Memory B cell (primary cell): ENCODE measurements at regions not wholly inside any gene's neighbourhood (a gene's known extent, or its start where the extent isn't known, plus 50 kb on each side); places are given as distances from the start of the nearest gene placed in this dataset.

ENCODE experiments used
- ATAC-seq: fragments of 150-1000 bp; cut with Tn5 transposase; 2 replicates; pipeline ENCODE4 v1.10.0; 2021; ENCODE audit warnings: low read depth, mild to moderate bottlenecking, moderate library complexity
- DNase-seq, 2 donors: peaks; one replicate each; pipeline ENCODE4 v3.0.0; 2022; ENCODE audit warnings: low spot score in 2 of 2
- H3K27ac Mint-ChIP-seq: one replicate; pipeline ENCODE4 v1.8.0; 2022; ENCODE audit warnings: mild to moderate bottlenecking, moderate library complexity, mixed read lengths
- H3K27me3 Mint-ChIP-seq: one replicate; pipeline ENCODE4 v1.8.0; 2022; ENCODE audit warnings: mixed read lengths
- H3K36me3 Mint-ChIP-seq: one replicate; pipeline ENCODE4 v1.8.0; 2022; ENCODE audit warnings: mild to moderate bottlenecking, mixed read lengths
- H3K4me1 Mint-ChIP-seq: one replicate; pipeline ENCODE4 v1.8.0; 2022; ENCODE audit warnings: mixed read lengths
- H3K4me3 Mint-ChIP-seq: one replicate; pipeline ENCODE4 v1.8.0; 2022; ENCODE audit warnings: mild to moderate bottlenecking, moderate library complexity, mixed read lengths
- H3K9me3 Mint-ChIP-seq: one replicate; pipeline ENCODE4 v1.8.0; 2022; ENCODE audit warnings: mixed read lengths

DNA sequence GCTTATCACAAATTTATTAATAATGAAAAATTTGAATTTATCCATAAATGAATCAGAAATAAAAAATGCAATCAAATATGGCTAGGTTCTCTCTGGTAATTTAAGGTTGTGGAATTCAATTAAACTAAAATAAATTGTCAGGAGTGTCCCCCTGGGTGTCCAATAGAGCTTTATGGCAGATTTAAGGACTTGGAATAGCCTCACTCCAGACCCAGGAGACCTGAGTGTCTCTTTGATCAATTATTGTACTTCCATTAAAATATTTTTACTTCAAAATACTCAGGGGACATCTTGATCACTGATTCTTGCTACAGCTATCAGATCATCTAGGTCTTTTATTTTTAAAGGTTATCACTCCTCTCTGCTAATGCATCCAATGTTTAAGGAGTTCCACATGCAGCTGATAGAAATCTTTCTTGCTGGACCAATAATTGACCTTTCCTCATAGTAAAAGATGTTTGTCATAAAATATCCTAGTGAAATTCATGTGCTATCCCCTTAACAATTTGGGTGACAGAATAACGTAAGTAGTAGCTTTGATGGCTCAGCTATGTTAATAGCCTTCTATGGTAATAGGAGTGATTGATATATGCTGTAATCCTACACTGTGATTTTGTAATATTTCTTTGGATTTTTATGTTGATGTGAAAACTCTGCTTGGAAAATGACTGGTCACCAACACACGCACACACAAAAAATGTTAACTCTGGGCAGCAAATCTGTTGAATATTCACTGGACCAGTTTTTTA is 395.3 kb downstream of the NYAP2 start:
- no peaks in the 10 kb centered on the region for H3K4me1 Mint-ChIP-seq
- no peaks in the 10 kb centered on the region for H3K27me3 Mint-ChIP-seq
- no peak for DNase-seq
- H3K9me3 Mint-ChIP-seq, result no peaks in the 10 kb centered on the region
- no peak overlapping the region for H3K4me3 Mint-ChIP-seq
- no peak for ATAC-seq
- H3K27ac Mint-ChIP-seq, result no peak overlapping the region
- no peaks in the 10 kb centered on the region for H3K36me3 Mint-ChIP-seq

DNA sequence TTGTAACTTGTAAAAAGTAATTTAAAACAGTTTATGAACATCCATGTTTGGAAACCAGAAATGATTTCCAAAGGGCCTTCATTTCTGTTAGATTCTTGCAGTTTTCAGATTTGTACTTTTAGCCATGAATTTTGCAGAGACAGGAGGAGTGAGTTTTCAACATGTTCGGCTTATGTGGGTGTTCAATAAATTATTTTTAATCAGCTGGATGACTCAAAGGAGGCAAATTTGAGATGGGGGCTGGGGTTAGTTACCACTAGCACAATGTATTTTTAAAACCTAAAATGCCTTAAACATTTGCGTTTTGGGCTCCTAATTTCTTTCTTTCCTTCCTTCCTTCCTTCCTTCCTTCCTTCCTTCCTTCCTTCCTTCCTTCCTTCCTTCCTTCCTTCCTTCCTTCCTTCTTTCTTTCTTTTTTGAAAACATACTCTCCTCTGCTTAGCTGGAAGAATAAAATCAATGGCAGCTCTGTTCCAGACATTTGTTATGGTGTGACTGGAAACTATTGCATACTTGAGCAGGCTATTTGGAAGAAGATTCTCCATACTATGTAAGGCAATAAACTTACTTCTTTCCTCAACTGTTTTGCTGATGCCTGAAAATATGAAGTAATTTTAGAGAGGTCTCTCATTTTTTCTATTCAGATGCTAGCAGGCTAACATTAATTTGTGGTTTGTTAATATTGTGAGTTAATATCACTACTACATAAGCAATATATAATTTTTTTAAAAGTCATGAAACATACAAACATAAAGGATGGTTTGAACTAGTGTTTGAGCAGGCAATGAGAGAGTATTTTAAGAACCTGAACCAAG is 394.4 kb downstream of the NYAP2 start:
- H3K27me3 Mint-ChIP-seq, result no peaks in the 10 kb centered on the region
- peaks cover 3% of the 10 kb centered on the region for H3K9me3 Mint-ChIP-seq
- DNase-seq, result no peak
- no peak for ATAC-seq
- H3K4me1 Mint-ChIP-seq, result no peaks in the 10 kb centered on the region
- H3K36me3 Mint-ChIP-seq, result no peaks in the 10 kb centered on the region
- H3K27ac Mint-ChIP-seq, result no peak overlapping the region
- H3K4me3 Mint-ChIP-seq, result no peak overlapping the region

DNA sequence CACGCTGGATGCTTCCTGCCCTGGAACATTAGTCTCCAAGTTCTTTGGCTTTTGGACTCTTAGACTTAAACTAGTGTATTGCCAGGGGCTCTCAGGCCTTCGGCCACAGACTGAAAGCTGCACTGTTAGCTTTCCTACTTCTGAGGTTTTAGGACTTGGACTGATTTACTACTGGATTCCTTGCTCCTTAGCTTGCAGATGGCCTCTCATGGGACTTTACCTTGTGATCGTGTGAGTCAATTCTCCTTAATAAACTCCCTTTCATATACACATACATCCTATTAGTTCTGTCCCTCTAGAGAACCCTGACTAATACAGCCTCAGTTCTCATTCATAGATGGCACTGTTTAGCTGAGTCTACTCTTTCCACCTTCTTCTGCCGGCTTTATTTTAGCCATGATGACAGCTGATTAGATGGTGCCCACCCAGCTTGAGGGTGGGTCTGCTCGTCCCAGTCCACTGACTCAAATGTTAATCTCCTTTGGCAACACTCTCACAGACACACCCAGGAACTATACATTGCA is 389.1 kb downstream of the NYAP2 start:
- Mint-ChIP-seq H3K4me3 (no peak overlapping the region), H3K27me3 (no peaks in the 10 kb centered on the region), H3K36me3 (no peaks in the 10 kb centered on the region), H3K4me1 (no peaks in the 10 kb centered on the region), H3K9me3 (peaks cover 3% of the 10 kb centered on the region), H3K27ac (no peak overlapping the region)
- ATAC-seq (no peak), DNase-seq (no peak)

DNA sequence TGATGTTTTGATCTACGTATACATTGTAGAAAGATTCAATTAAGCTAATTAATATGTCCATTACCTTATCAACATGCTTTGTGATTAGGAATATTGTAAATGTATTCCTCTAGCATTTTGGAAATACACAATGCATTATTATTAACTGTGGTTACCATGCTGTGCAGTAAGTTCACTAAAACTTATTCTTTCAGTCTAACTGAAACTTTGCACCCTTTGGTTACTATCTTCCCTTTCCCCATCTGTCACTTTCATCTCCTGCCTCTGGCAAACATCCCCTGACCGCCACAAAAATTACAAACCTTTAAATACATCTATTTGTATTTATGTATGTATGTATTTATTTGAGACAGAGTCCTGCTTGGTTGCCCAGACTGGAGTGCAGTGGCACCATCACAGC is 388.0 kb downstream of the NYAP2 start:
- Mint-ChIP-seq H3K27me3 (no peaks in the 10 kb centered on the region), H3K27ac (no peak overlapping the region), H3K4me3 (no peak overlapping the region), H3K4me1 (no peaks in the 10 kb centered on the region), H3K9me3 (peaks cover 3% of the 10 kb centered on the region), H3K36me3 (no peaks in the 10 kb centered on the region)
- DNase-seq (no peak), ATAC-seq (no peak)

DNA sequence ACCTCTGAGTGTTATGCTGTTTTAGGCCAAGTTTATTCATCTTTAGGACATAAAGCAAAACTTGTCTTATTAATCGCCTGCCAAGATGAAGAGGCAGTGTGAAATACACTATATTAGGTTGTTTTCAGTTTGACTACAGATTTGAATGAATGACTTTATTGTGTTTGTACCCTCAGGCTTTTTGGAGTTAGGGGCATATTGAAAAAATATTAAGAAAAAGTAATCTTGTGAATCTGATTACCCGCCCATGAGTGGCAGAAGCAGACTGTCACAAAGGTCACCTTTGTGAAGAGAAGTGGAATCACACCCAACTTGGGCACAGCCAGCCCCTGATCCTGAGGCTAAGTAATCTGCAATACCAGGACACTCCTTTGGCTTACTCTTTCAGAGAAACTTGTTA is 382.5 kb downstream of the NYAP2 start:
- Mint-ChIP-seq H3K4me3 (no peak overlapping the region), H3K4me1 (no peaks in the 10 kb centered on the region), H3K36me3 (no peaks in the 10 kb centered on the region), H3K9me3 (no peaks in the 10 kb centered on the region), H3K27ac (no peak overlapping the region), H3K27me3 (peaks cover 2% of the 10 kb centered on the region)
- ATAC-seq (no peak), DNase-seq (no peak)

DNA sequence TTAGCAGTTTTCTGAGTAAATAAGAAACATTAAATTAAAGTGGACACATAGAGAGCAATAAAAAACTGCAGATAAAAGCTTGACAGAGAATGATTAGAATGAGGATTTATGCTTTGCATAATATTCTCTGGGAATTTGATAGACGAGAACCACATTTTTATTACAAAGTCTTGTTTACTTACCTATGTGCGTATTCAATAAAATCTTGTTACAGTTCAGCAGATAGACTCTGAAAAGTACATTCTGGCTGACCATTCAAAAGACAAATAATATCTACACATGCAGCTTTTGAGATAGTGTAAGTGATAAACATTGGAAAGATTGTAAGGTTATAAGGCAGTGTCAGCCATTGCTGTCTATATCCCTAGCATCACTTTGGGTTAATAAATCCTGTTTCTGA is 381.6 kb downstream of the NYAP2 start:
- H3K4me1 Mint-ChIP-seq, result no peaks in the 10 kb centered on the region
- H3K9me3 Mint-ChIP-seq, result no peaks in the 10 kb centered on the region
- ATAC-seq, result no peak
- DNase-seq, result no peak
- no peak overlapping the region for H3K27ac Mint-ChIP-seq
- peaks cover 2% of the 10 kb centered on the region for H3K27me3 Mint-ChIP-seq
- H3K4me3 Mint-ChIP-seq, result no peak overlapping the region
- no peaks in the 10 kb centered on the region for H3K36me3 Mint-ChIP-seq

DNA sequence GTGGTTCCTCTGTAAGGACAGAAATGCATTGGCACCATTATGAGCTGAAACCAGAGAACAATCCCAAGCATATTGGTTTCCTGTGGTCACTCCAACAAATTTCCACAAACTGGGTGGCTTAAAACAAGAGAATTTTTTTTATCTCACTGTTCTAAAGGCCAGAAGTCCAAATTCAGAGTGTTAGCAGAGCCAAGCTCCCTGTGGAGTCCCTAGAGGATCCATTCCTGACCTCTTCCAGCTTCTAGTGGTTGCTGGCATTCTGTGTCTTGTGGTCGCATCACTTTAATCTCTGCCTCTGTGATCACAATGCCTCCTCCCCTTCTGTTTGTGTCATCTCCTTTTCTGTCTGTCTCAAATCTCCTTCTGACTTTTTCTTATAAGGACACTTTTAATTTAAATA is 380.3 kb downstream of the NYAP2 start:
- peaks cover 2% of the 10 kb centered on the region for H3K27me3 Mint-ChIP-seq
- no peak overlapping the region for H3K27ac Mint-ChIP-seq
- H3K4me1 Mint-ChIP-seq, result no peaks in the 10 kb centered on the region
- no peak for DNase-seq
- H3K36me3 Mint-ChIP-seq, result no peaks in the 10 kb centered on the region
- H3K9me3 Mint-ChIP-seq, result peaks cover 3% of the 10 kb centered on the region
- H3K4me3 Mint-ChIP-seq, result no peak overlapping the region
- no peak for ATAC-seq

DNA sequence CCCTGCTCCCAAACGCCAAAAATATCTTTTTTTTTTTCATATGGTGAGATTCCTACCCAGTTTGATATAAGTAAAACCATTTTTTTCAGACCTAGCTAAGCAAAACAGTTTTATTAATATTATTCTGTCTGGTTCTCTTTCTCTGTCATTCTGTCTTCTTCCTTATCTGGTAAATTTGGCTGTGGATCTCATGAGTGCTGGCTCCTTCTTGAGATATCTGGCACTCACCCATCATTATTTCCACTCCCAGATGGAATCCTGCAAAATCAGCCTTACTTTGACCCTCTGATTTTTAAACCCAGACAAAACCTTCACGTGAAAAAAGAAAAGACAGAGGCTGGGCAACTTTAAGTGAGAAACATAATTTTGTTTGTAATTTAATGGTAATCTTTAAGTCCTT is 373.6 kb downstream of the NYAP2 start:
- H3K36me3 Mint-ChIP-seq, result no peaks in the 10 kb centered on the region
- peaks cover 2% of the 10 kb centered on the region for H3K27me3 Mint-ChIP-seq
- no peak overlapping the region for H3K27ac Mint-ChIP-seq
- no peak overlapping the region for H3K4me3 Mint-ChIP-seq
- no peak for ATAC-seq
- DNase-seq, result no peak
- peaks cover 5% of the 10 kb centered on the region for H3K9me3 Mint-ChIP-seq
- H3K4me1 Mint-ChIP-seq, result no peaks in the 10 kb centered on the region

DNA sequence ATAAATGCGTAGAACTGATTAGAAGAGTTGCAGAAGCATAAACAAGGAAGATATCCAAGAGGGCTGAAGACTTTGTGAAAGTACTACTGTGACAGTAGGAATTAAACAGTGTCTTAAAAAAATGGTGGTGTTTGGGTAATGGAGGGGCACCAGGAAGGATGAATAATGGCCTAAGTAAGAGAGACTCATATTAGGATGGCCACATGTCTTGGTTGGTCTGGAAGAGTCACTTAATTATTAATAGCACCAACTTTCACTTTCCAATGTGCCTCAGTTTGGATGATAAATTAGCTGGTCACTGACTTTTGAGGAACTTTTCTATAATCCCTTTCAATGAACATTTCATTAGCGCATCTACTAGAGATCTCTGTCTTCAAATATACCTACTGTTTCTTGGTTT is 372.2 kb downstream of the NYAP2 start:
- ATAC-seq (no peak), DNase-seq (no peak)
- Mint-ChIP-seq H3K36me3 (no peaks in the 10 kb centered on the region), H3K4me3 (no peak overlapping the region), H3K9me3 (peaks cover 5% of the 10 kb centered on the region), H3K27ac (no peak overlapping the region), H3K4me1 (no peaks in the 10 kb centered on the region), H3K27me3 (no peaks in the 10 kb centered on the region)

DNA sequence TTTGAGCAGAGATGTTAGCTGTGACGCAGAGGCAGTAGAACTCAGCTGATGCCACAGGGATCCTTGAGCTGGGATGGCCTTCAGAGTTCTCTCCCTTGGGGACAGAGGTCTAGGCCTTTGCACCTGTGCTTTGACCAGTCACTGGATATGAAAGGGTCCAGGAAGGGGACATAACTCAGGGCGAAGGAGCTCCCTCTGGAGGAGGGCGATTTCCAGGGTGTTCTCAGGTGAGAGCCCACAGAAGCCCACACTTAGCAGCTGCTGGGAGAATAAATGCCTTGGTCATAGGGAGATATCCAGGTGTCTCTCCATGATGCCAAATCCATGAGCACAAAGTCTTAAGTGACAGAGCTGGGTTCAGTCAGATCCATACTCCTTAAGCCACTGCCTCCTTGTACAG is 369.2 kb downstream of the NYAP2 start:
- Mint-ChIP-seq H3K27me3 (no peaks in the 10 kb centered on the region), H3K4me1 (no peaks in the 10 kb centered on the region), H3K36me3 (no peaks in the 10 kb centered on the region), H3K27ac (no peak overlapping the region), H3K9me3 (no peaks in the 10 kb centered on the region), H3K4me3 (no peak overlapping the region)
- ATAC-seq, result no peak
- no peak for DNase-seq

DNA sequence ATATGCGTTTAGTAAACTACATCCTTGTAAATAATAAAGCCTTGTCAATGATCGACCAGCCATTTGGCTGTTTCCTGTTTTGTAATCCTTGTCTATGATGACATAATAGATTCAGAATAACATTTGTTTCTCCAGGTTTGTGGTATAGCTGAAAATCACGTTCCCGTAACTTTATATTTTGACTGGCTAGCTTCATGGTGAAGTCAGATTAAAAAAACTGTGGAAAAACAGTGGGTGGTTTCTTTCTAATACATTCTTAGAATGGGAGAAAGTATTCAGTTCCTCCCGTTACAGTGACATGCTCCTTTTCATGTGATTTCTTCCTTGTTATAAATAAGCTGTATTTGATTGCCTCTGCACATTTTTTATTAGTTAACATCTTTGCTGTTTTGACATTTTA is 366.9 kb downstream of the NYAP2 start:
- H3K27ac Mint-ChIP-seq, result no peak overlapping the region
- no peaks in the 10 kb centered on the region for H3K9me3 Mint-ChIP-seq
- no peak overlapping the region for H3K4me3 Mint-ChIP-seq
- H3K27me3 Mint-ChIP-seq, result no peaks in the 10 kb centered on the region
- ATAC-seq, result no peak
- H3K4me1 Mint-ChIP-seq, result no peaks in the 10 kb centered on the region
- H3K36me3 Mint-ChIP-seq, result no peaks in the 10 kb centered on the region
- no peak for DNase-seq

DNA sequence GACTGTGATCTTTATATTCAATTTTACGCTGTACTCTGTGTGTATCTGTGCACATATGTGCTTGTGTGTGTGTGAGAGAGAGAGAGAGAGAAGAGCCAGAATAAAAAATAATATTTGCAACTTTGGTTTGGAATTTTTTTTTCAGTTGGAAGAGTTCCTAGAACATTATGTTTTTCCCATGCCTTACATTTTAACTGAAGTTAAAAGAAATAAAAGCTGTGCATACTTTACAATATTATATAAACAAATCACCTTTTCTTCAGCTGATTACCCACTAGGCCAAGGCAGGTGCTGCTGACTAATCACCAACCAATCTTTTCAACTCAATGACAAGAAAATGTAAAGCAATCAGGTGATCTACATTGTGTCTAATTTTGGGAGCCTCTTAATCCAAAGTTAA is 366.3 kb downstream of the NYAP2 start:
- no peaks in the 10 kb centered on the region for H3K9me3 Mint-ChIP-seq
- H3K27ac Mint-ChIP-seq, result no peak overlapping the region

DNA sequence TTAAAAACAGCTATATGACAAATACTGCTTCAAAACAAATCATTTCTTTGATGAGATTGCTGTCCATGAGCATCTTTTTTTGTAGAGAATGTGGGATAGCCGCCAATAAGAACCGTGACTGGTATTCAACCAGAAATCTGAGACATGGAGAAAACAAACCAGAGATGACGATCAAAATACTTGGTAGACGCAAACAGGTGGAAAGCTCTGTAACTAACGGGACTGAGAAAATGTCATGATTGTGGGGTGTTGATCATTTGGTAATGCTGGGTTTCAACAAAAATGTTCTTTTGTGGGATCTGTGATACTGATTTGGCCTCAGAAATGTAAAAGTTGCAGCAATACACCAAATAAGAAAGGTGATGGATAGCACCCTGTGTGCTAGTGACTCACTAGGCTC is 364.8 kb downstream of the NYAP2 start:
- Mint-ChIP-seq H3K27me3 (no peaks in the 10 kb centered on the region), H3K36me3 (no peaks in the 10 kb centered on the region), H3K4me1 (no peaks in the 10 kb centered on the region), H3K4me3 (no peak overlapping the region), H3K9me3 (no peaks in the 10 kb centered on the region), H3K27ac (no peak overlapping the region)
- DNase-seq (no peak), ATAC-seq (no peak)

More for the DNA sequence above, 366.3 kb downstream of the NYAP2 start:
- H3K4me1 Mint-ChIP-seq, result no peaks in the 10 kb centered on the region
- H3K27me3 Mint-ChIP-seq, result no peaks in the 10 kb centered on the region
- H3K4me3 Mint-ChIP-seq, result no peak overlapping the region
- H3K36me3 Mint-ChIP-seq, result no peaks in the 10 kb centered on the region
- DNase-seq (no peak), ATAC-seq (no peak)

DNA sequence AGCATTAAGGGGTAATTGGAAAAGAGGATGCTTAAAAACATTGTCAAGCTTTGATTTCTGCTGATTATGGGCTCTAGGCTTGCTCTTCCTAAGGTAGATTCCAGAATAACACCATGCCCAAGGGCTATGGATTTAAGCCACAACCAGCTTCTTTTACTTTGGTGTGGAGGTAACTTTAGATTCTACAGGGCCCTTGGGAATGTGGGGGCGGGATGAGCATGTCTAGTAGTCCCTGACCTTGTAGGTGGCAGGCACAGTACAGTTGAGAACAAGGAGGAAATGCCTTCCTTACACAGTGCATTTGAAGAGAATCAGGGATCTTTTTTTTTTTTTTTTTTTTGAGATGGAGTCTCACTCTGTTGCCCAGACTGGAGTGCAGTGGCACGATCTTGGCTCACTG is 364.2 kb downstream of the NYAP2 start:
- ATAC-seq, result no peak
- Mint-ChIP-seq H3K9me3 (no peaks in the 10 kb centered on the region), H3K36me3 (no peaks in the 10 kb centered on the region), H3K27me3 (no peaks in the 10 kb centered on the region), H3K4me1 (no peaks in the 10 kb centered on the region), H3K4me3 (no peak overlapping the region), H3K27ac (no peak overlapping the region)
- DNase-seq, result no peak
